IMR-90 (cell line): ENCODE measurements at regions not wholly inside any gene's neighbourhood (a gene's known extent, or its start where the extent isn't known, plus 50 kb on each side); places are given as distances from the start of the nearest gene placed in this dataset.

ENCODE experiments used
- ATAC-seq: fragments of 200-7000 bp; cut with Tn5 transposase; 2 replicates; pipeline ENCODE4 v1.9.1; 2020; ENCODE audit warnings: low read depth, mild to moderate bottlenecking, moderate library complexity
- BruUV-seq: library from RNA; stranded (reverse); fragments of 400-500 nt; replicated peaks from 2 replicates; lab custom pipeline; 2021; lab: Mats Ljungman, UMichigan
- CTCF ChIA-PET: fragments of 300-600 bp; formaldehyde crosslinking; extraction: SDS; loops from one replicate; lab custom pipeline; 2021; ENCODE audit warnings: antibody characterized with exemption; lab: Yijun Ruan, JAX
- POLR2A ChIA-PET: fragments of 300-600 bp; sonication (Branson Sonifier 250); formaldehyde crosslinking; loops from one replicate; lab custom pipeline; 2022; ENCODE audit warnings: antibody characterized with exemption; ENCODE audit not compliant: unreplicated experiment; lab: Charles Lee
- DNase-seq: peaks from one replicate; pipeline ENCODE4 v3.0.0; 2013
- H2AFZ ChIP-seq: replicated peaks from 2 replicates; pipeline ENCODE3; 2013; ENCODE audit warnings: low read length, mild to moderate bottlenecking; ENCODE audit not compliant: poor library complexity
- H2AK5ac ChIP-seq: 2 replicates; pipeline ENCODE4 v1.6.1; 2013; ENCODE audit warnings: low read depth, low read length, inconsistent platforms
- H2AK9ac ChIP-seq: replicated peaks from 2 replicates; pipeline ENCODE3; 2013; ENCODE audit warnings: mild to moderate bottlenecking, low read depth, low read length, moderate library complexity; ENCODE audit not compliant: poor library complexity
- H2BK120ac ChIP-seq: 2 replicates; pipeline ENCODE4 v1.6.1; 2013; ENCODE audit warnings: low read depth, low read length, inconsistent platforms
- H2BK15ac ChIP-seq: 3 replicates; pipeline ENCODE4 v1.6.1; 2013; ENCODE audit warnings: low read depth, low read length, inconsistent platforms
- H2BK20ac ChIP-seq: 2 replicates; pipeline ENCODE4 v1.6.1; 2013; ENCODE audit warnings: low read depth, mild to moderate bottlenecking, inconsistent platforms, low read length, moderate library complexity
- H2BK5ac ChIP-seq: 2 replicates; pipeline ENCODE4 v1.6.1; 2013; ENCODE audit warnings: mild to moderate bottlenecking, low read depth, low read length, inconsistent platforms; ENCODE audit not compliant: poor library complexity, severe bottlenecking
- H3K14ac ChIP-seq: replicated peaks from 2 replicates; pipeline ENCODE4 v1.6.1; 2013; ENCODE audit warnings: low read depth, low read length, inconsistent platforms
- H3K18ac ChIP-seq: 2 replicates; pipeline ENCODE4 v1.6.1; 2013; ENCODE audit warnings: low read depth, low read length, control low read depth
- H3K23ac ChIP-seq: 2 replicates; pipeline ENCODE4 v1.6.1; 2013; ENCODE audit warnings: low read depth, low read length, inconsistent platforms
- H3K27ac ChIP-seq: 2 replicates; pipeline ENCODE4 v1.5.1; 2013; ENCODE audit warnings: mild to moderate bottlenecking, control low read depth, low read length; ENCODE audit not compliant: insufficient read depth
- H3K27me3 ChIP-seq: 2 replicates; pipeline ENCODE4 v1.6.1; 2013; ENCODE audit warnings: low read length; ENCODE audit not compliant: control insufficient read depth, insufficient read depth
- H3K36me3 ChIP-seq: 2 replicates; pipeline ENCODE4 v1.6.1; 2013; ENCODE audit warnings: low read length, mixed read lengths; ENCODE audit not compliant: control insufficient read depth, insufficient read depth
- H3K4ac ChIP-seq: 2 replicates; pipeline ENCODE4 v1.6.1; 2013; ENCODE audit warnings: low read depth, low read length, inconsistent platforms
- H3K4me1 ChIP-seq: 2 replicates; pipeline ENCODE4 v1.6.1; 2013; ENCODE audit warnings: low read length, mixed read lengths; ENCODE audit not compliant: control insufficient read depth, insufficient read depth
- H3K4me2 ChIP-seq: 2 replicates; pipeline ENCODE4 v1.6.1; 2013; ENCODE audit warnings: low read depth, mild to moderate bottlenecking, control low read depth, low read length, moderate library complexity
- H3K4me3 ChIP-seq: 2 replicates; pipeline ENCODE4 v1.5.1; 2013; ENCODE audit warnings: low read depth, mild to moderate bottlenecking, control low read depth, low read length, moderate library complexity; ENCODE audit not compliant: insufficient read depth
- H3K56ac ChIP-seq: 2 replicates; pipeline ENCODE4 v1.6.1; 2013; ENCODE audit warnings: low read length, inconsistent platforms; ENCODE audit not compliant: insufficient read depth; ENCODE audit errors: extremely low read depth
- H3K79me1 ChIP-seq, 2 experiments: 2 replicates each; pipeline ENCODE4 v1.6.1; 2013; ENCODE audit warnings: low read length in 2 of 2, inconsistent platforms in 1 of 2, low read depth in 1 of 2
- H3K9ac ChIP-seq: 2 replicates; pipeline ENCODE4 v1.6.1; 2013; ENCODE audit warnings: low read depth, low read length, control low read depth
- H3K9me1 ChIP-seq: 2 replicates; pipeline ENCODE4 v1.6.1; 2013; ENCODE audit warnings: low read length, inconsistent platforms; ENCODE audit not compliant: insufficient read depth
- H3K9me3 ChIP-seq: 2 replicates; pipeline ENCODE4 v1.6.1; 2013; ENCODE audit warnings: low read length; ENCODE audit not compliant: control insufficient read depth, insufficient read depth
- H4K20me1 ChIP-seq: 2 replicates; pipeline ENCODE4 v1.6.1; 2013; ENCODE audit warnings: low read length, inconsistent platforms; ENCODE audit not compliant: insufficient read depth
- H4K5ac ChIP-seq: 2 replicates; pipeline ENCODE4 v1.6.1; 2013; ENCODE audit warnings: mild to moderate bottlenecking, low read depth, low read length, control low read depth
- H4K8ac ChIP-seq, 2 experiments: 2 replicates each; pipeline ENCODE4 v1.6.1; 2013; ENCODE audit warnings: low read depth in 2 of 2, low read length in 2 of 2, control low read depth in 1 of 2, inconsistent platforms in 1 of 2
- H4K91ac ChIP-seq: 2 replicates; pipeline ENCODE4 v1.6.1; 2013; ENCODE audit warnings: low read depth, low read length, inconsistent platforms; ENCODE audit not compliant: insufficient read depth
- BHLHE40 ChIP-seq: fragments of 150-350 bp; IDR thresholded peaks from 2 replicates; pipeline ENCODE4 v1.6.1; 2016; ENCODE audit warnings: mild to moderate bottlenecking, low read depth, low read length
- FOS ChIP-seq: fragments of 150-350 bp; IDR thresholded peaks from 2 replicates; pipeline ENCODE4 v1.6.1; 2016; ENCODE audit warnings: low read depth, low read length
- RAD21 ChIP-seq: IDR thresholded peaks from 2 replicates; pipeline ENCODE4 v1.6.1; 2012; ENCODE audit warnings: low read length, improper control_type of control experiment
- RCOR1 ChIP-seq: IDR thresholded peaks from 2 replicates; pipeline ENCODE4 v1.6.1; 2012; ENCODE audit warnings: mild to moderate bottlenecking, low read length, improper control_type of control experiment; ENCODE audit not compliant: insufficient replicate concordance
- RFX5 ChIP-seq: IDR thresholded peaks from 2 replicates; pipeline ENCODE4 v1.8.0; 2012; ENCODE audit warnings: low read depth, mild to moderate bottlenecking, low read length, moderate library complexity
- WGBS, 2 experiments: methylation state at CpG; one replicate each; pipeline versions ENCODE4 v1.1.5 to v1.1.7; 2013; ENCODE audit warnings: missing lambda C conversion rate in 2 of 2; ENCODE audit not compliant: insufficient read length in 1 of 2; ENCODE audit errors: extremely low coverage in 2 of 2; 5-methylcytosine and 5-hydroxymethylcytosine counted together
- dilution Hi-C: fragments of 300-500 bp; cut with HindIII; formaldehyde crosslinking; loops from one replicate; pipeline ENCODE4 v1.14.3; 2018; ENCODE audit warnings: low sequenced_read_pairs; ENCODE audit not compliant: unreplicated experiment
- in situ Hi-C: fragments of 300-500 bp; cut with MboI; formaldehyde crosslinking; loops from 3 replicates; pipeline ENCODE4 v1.14.3; 2019; ENCODE audit warnings: low sequenced_read_pairs, inconsistent platforms, mixed read lengths
- intact Hi-C: fragments of 100-400 bp; cut with micrococcal nuclease; formaldehyde crosslinking; loops from 2 replicates; pipeline ENCODE4 v1.10.0; 2022

- Histone ChIP-seq H3K18ac (no peak overlapping the region), H2AFZ (no peak overlapping the region), H3K4ac (no peak overlapping the region), H3K27me3 (no peaks in the 10 kb centered on the region), H4K20me1 (no peaks in the 10 kb centered on the region), H2AK5ac (no peak overlapping the region), H3K4me3 (no peak overlapping the region), H2AK9ac (no peak overlapping the region), H3K4me1 (no peaks in the 10 kb centered on the region), H3K23ac (no peak overlapping the region), H3K79me1 (no peaks in the 10 kb centered on the region), H3K4me2 (no peak overlapping the region), H3K27ac (no peak overlapping the region), H2BK20ac (no peak overlapping the region), H4K91ac (no peak overlapping the region), H2BK120ac (no peak overlapping the region), H3K56ac (no peak overlapping the region), H4K8ac (no peak overlapping the region), H3K9me3 (peaks cover 3% of the 10 kb centered on the region), H2BK15ac (no peak overlapping the region), H3K36me3 (no peaks in the 10 kb centered on the region), H2BK5ac (no peak overlapping the region), H4K5ac (no peak overlapping the region), H3K9ac (no peak overlapping the region), H3K14ac (no peak overlapping the region), H3K9me1 (no peaks in the 10 kb centered on the region)
- DNase-seq (no peak), ATAC-seq (no peak)
- no TSS peak for BruUV-seq
- WGBS, 2 experiments, result no CpG with 5 or more reads among the region's 1 CpG
- ChIA-PET CTCF (no interaction called here), POLR2A (interaction anchor here (0.6 kb wide), 1 partner anchor 10 kb away, joined by 7 read pairs; no protein-coding TSS in a partner anchor)
- TF ChIP-seq RCOR1, result no peak
- no peak for TF ChIP-seq RAD21
- TF ChIP-seq RFX5, result no peak
- no peak for TF ChIP-seq FOS
- TF ChIP-seq BHLHE40, result no peak
- in situ Hi-C loops (no loop called here), dilution Hi-C loops (no loop called here), intact Hi-C loops (no loop called here)
Observed at GRCh38 chr6:51001399-51001798, 182.7 kb downstream of the TFAP2B start.
